SK-N-SH (cell line): ENCODE measurements at regions not wholly inside any gene's neighbourhood (a gene's known extent, or its start where the extent isn't known, plus 50 kb on each side); places are given as distances from the start of the nearest gene placed in this dataset.

ENCODE experiments used
- CTCF ChIA-PET: fragments of 300-600, 350-600 bp; formaldehyde crosslinking; extraction: SDS; loops from one replicate; lab custom pipeline; 2021; lab: Yijun Ruan, JAX
- POLR2A ChIA-PET: fragments of 350-600 bp; sonication (Branson Sonifier 250); formaldehyde crosslinking; extraction: SDS; loops from one replicate; lab custom pipeline; 2020; ENCODE audit warnings: antibody characterized with exemption, inconsistent platforms; lab: Yijun Ruan, JAX
- DNase-seq: peaks from one replicate; pipeline ENCODE4 v3.0.0; 2012
- H2AFZ ChIP-seq: fragments of 200-600 bp; sonication (generic); 2 replicates; pipeline ENCODE4 v1.8.1; 2016; ENCODE audit warnings: antibody characterized with exemption, mild to moderate bottlenecking, low read depth
- H3F3A ChIP-seq: fragments of 200-600 bp; sonication (generic); replicated peaks from 2 replicates; pipeline ENCODE3; 2016; ENCODE audit warnings: antibody characterized with exemption, mild to moderate bottlenecking; ENCODE audit not compliant: insufficient read depth
- H3K27ac ChIP-seq, 2 experiments: fragments of 200-500 bp in 1 of 2; fragments of 200-600 bp in 1 of 2; sonication (Bioruptor generic) in 1 of 2; sonication (generic), shearing (Covaris generic) in 1 of 2; 2 replicates each; pipeline versions ENCODE4 v1.5.1 to v1.6.1; 2014 to 2016; ENCODE audit warnings: low read depth in 2 of 2, inconsistent platforms in 1 of 2, low read length in 1 of 2, mild to moderate bottlenecking in 1 of 2, mixed read lengths in 1 of 2
- H3K27me3 ChIP-seq: fragments of 200-600 bp; sonication (generic), shearing (Covaris generic); 2 replicates; pipeline ENCODE4 v1.6.1; 2016; ENCODE audit warnings: mixed run types; ENCODE audit not compliant: insufficient read depth
- H3K36me3 ChIP-seq, 2 experiments: fragments of 200-500 bp in 1 of 2; fragments of 200-600 bp in 1 of 2; sonication (Bioruptor generic) in 1 of 2; sonication (generic) in 1 of 2; replicated peaks in 1 of 2; 2 replicates each; pipeline versions ENCODE3 to v1.5.1; 2014 to 2016; ENCODE audit warnings: low read length in 1 of 2, mild to moderate bottlenecking in 1 of 2; ENCODE audit not compliant: insufficient read depth in 2 of 2, control insufficient read depth in 1 of 2
- H3K4me1 ChIP-seq, 2 experiments: fragments of 200-500 bp in 1 of 2; fragments of 200-600 bp in 1 of 2; sonication (Bioruptor generic) in 1 of 2; sonication (generic), shearing (Covaris generic) in 1 of 2; 2 replicates each; pipeline versions ENCODE4 v1.5.1 to v1.6.1; 2014 to 2016; ENCODE audit warnings: low read depth in 1 of 2, low read length in 1 of 2, mixed run types in 1 of 2; ENCODE audit not compliant: insufficient read depth in 2 of 2, control insufficient read depth in 1 of 2
- H3K4me2 ChIP-seq: fragments of 200-600 bp; sonication (generic), shearing (Covaris generic); 2 replicates; pipeline ENCODE4 v1.6.1; 2017; ENCODE audit warnings: mixed run types
- H3K4me3 ChIP-seq, 2 experiments: fragments of 200-500 bp in 1 of 2; fragments of 200-600 bp in 1 of 2; sonication (Bioruptor generic) in 1 of 2; sonication (generic), shearing (Covaris generic) in 1 of 2; 2 replicates each; pipeline versions ENCODE4 v1.5.1 to v1.8.1; 2014 to 2016; ENCODE audit warnings: low read depth in 2 of 2, inconsistent platforms in 1 of 2, low read length in 1 of 2, mild to moderate bottlenecking in 1 of 2, mixed read lengths in 1 of 2, moderate library complexity in 1 of 2
- H3K79me2 ChIP-seq: fragments of 200-600 bp; sonication (generic); 2 replicates; pipeline ENCODE4 v1.8.1; 2017; ENCODE audit warnings: mild to moderate bottlenecking; ENCODE audit not compliant: insufficient read depth
- H3K9ac ChIP-seq: fragments of 200-600 bp; sonication (generic); 2 replicates; pipeline ENCODE4 v1.6.1; 2017; ENCODE audit warnings: mixed run types
- H3K9me2 ChIP-seq: fragments of 200-600 bp; sonication (generic); 2 replicates; pipeline ENCODE4 v1.6.1; 2017; ENCODE audit warnings: mixed run types
- H3K9me3 ChIP-seq: fragments of 200-600 bp; sonication (generic); 2 replicates; pipeline ENCODE4 v1.6.1; 2017; ENCODE audit warnings: mixed run types, mild to moderate bottlenecking, moderate library complexity
- H4K20me1 ChIP-seq: fragments of 200-600 bp; sonication (generic); 2 replicates; pipeline ENCODE4 v1.6.1; 2017; ENCODE audit warnings: mild to moderate bottlenecking, mixed run types; ENCODE audit not compliant: insufficient read depth
- CHD2 ChIP-seq: fragments of 150-350 bp; IDR thresholded peaks from 2 replicates; pipeline ENCODE4 v1.6.1; 2018; ENCODE audit warnings: low read length; ENCODE audit not compliant: partially characterized antibody
- ELF1 ChIP-seq: IDR thresholded peaks from 2 replicates; pipeline ENCODE4 v1.4.0; 2012
- EP300 ChIP-seq, 2 experiments: IDR thresholded peaks; 2 replicates each; pipeline versions ENCODE4 v1.4.0 to v1.6.1; 2012; ENCODE audit warnings: borderline replicate concordance in 1 of 2, low read depth in 1 of 2, low read length in 1 of 2
- FOXJ3 ChIP-seq: sonication (generic); formaldehyde crosslinking; IDR thresholded peaks from 2 replicates; pipeline ENCODE4 v1.5.1; 2020; ENCODE audit warnings: mild to moderate bottlenecking, missing genetic modification reagents
- FOXM1 ChIP-seq: IDR thresholded peaks from 2 replicates; pipeline ENCODE4 v1.4.0; 2012; ENCODE audit warnings: low read depth, mild to moderate bottlenecking
- GATA2 ChIP-seq: sonication (generic); formaldehyde crosslinking; IDR thresholded peaks from 2 replicates; pipeline ENCODE4 v1.5.0; 2020; ENCODE audit warnings: mild to moderate bottlenecking, missing genetic modification reagents
- JUND ChIP-seq: IDR thresholded peaks from 2 replicates; pipeline ENCODE4 v1.4.0; 2012
- MAX ChIP-seq: IDR thresholded peaks from 2 replicates; pipeline ENCODE4 v1.4.0; 2012; ENCODE audit warnings: low read depth
- MEF2A ChIP-seq: IDR thresholded peaks from 2 replicates; pipeline ENCODE4 v1.4.0; 2012; ENCODE audit warnings: low read depth, borderline replicate concordance
- MXI1 ChIP-seq: IDR thresholded peaks from 2 replicates; pipeline ENCODE4 v1.6.1; 2012; ENCODE audit warnings: mild to moderate bottlenecking, low read depth, low read length, improper control_type of control experiment
- NFIC ChIP-seq: IDR thresholded peaks from 2 replicates; pipeline ENCODE4 v1.4.0; 2012; ENCODE audit warnings: borderline replicate concordance
- RAD21 ChIP-seq: IDR thresholded peaks from 2 replicates; pipeline ENCODE4 v1.6.1; 2012; ENCODE audit warnings: mild to moderate bottlenecking, low read length
- REST ChIP-seq: IDR thresholded peaks from 2 replicates; pipeline ENCODE4 v1.6.1; 2012; ENCODE audit warnings: mild to moderate bottlenecking, low read depth, low read length, moderate library complexity
- RFX5 ChIP-seq: IDR thresholded peaks from 2 replicates; pipeline ENCODE4 v1.6.1; 2012; ENCODE audit warnings: mild to moderate bottlenecking, improper control_type of control experiment, low read length
- TAF1 ChIP-seq: IDR thresholded peaks from 2 replicates; pipeline ENCODE4 v1.6.1; 2012; ENCODE audit warnings: low read depth, mild to moderate bottlenecking, low read length, moderate library complexity, borderline replicate concordance
- TCF12 ChIP-seq: IDR thresholded peaks from 2 replicates; pipeline ENCODE4 v1.4.0; 2012
- TEAD4 ChIP-seq: IDR thresholded peaks from 2 replicates; pipeline ENCODE4 v1.4.0; 2012; ENCODE audit warnings: mild to moderate bottlenecking, borderline replicate concordance; ENCODE audit not compliant: insufficient read depth
- USF1 ChIP-seq: IDR thresholded peaks from 2 replicates; pipeline ENCODE4 v1.4.0; 2012; ENCODE audit warnings: low read depth, borderline replicate concordance
- USF2 ChIP-seq: fragments of 150-350 bp; IDR thresholded peaks from 2 replicates; pipeline ENCODE4 v1.6.1; 2017; ENCODE audit warnings: antibody characterized with exemption, low read length, low read depth, borderline replicate concordance
- YY1 ChIP-seq: IDR thresholded peaks from 2 replicates; pipeline ENCODE4 v1.4.0; 2012; ENCODE audit warnings: low read depth, mild to moderate bottlenecking
- WGBS: methylation state at CpG from one replicate; pipeline ENCODE4 v1.1.6; 2017; ENCODE audit warnings: low lambda C conversion rate; 5-methylcytosine and 5-hydroxymethylcytosine counted together

- 14% methylated on average over 3 of the region's 3 CpGs for WGBS
- H3K27me3 ChIP-seq: no peaks in the 10 kb centered on the region
- no peaks in the 10 kb centered on the region for H3K36me3 ChIP-seq
- ChIA-PET POLR2A (no interaction called here), CTCF (no interaction called here)
- H3K9me2 ChIP-seq: no peaks in the 10 kb centered on the region
- no peaks in the 10 kb centered on the region for H3K4me1 ChIP-seq
- H2AFZ ChIP-seq: no peak overlapping the region
- DNase-seq: no peak
- H3K27ac ChIP-seq: no peak overlapping the region
- no peak overlapping the region for H3K4me3 ChIP-seq
- no peak for TF ChIP-seq GATA2
- no peak for TF ChIP-seq MEF2A
- no peak for TF ChIP-seq TEAD4
- no peak for TF ChIP-seq FOXJ3 (CRISPR knock-in tag)
- TF ChIP-seq REST: no peak
- no peak for TF ChIP-seq MAX
- TF ChIP-seq TAF1: no peak
- TF ChIP-seq USF1: no peak
- TF ChIP-seq JUND: no peak
- TF ChIP-seq ELF1: no peak
- H3F3A ChIP-seq: no peaks in the 10 kb centered on the region
- peaks cover 2% of the 10 kb centered on the region; the same call in 1 of the 2 replicates for H3K9me3 ChIP-seq
- no peak overlapping the region for H3K4me2 ChIP-seq
- H4K20me1 ChIP-seq: no peaks in the 10 kb centered on the region
- H3K9ac ChIP-seq: no peak overlapping the region
- no peaks in the 10 kb centered on the region for H3K79me2 ChIP-seq
These were observed 1084.8 kb upstream of the ATXN7L3B start for GRCh38 chr12:73452672-73453469.

- no peaks in the 10 kb centered on the region for H3K79me2 ChIP-seq
- H3F3A ChIP-seq: no peaks in the 10 kb centered on the region
- no peak overlapping the region for H3K9ac ChIP-seq
- CTCF ChIA-PET: no interaction called here
- H3K9me2 ChIP-seq: no peaks in the 10 kb centered on the region
- TF ChIP-seq YY1 (no peak), NFIC (no peak), RAD21 (no peak), MXI1 (no peak), RFX5 (no peak), FOXJ3 (CRISPR knock-in tag) (no peak), JUND (no peak), CHD2 (no peak), USF1 (no peak), FOXM1 (no peak), USF2 (no peak), TCF12 (no peak), GATA2 (no peak), EP300 (IDR thresholded peaks at IDR 0.05; ENCODE audit: borderline replicate concordance in 1 of 2, low read depth in 1 of 2, low read length in 1 of 2) (no peak)
- H3K4me3 ChIP-seq: no peak overlapping the region
- no peaks in the 10 kb centered on the region for H4K20me1 ChIP-seq
- no peak for DNase-seq
- H3K27me3 ChIP-seq: no peaks in the 10 kb centered on the region
- no peaks in the 10 kb centered on the region for H3K4me1 ChIP-seq
- H3K4me2 ChIP-seq: no peak overlapping the region
- H3K9me3 ChIP-seq: 0 out of 2 replicates have a peak, but pooled peaks cover 2% of the 10 kb centered on the region
- no peak overlapping the region for H3K27ac ChIP-seq
- no peak overlapping the region for H2AFZ ChIP-seq
- H3K36me3 ChIP-seq: no peaks in the 10 kb centered on the region
- POLR2A ChIA-PET: no interaction called here
These were observed 1077.4 kb upstream of the ATXN7L3B start for GRCh38 chr12:73460212-73460611.
